Adrenal gland (tissue), 9 donors: ENCODE measurements at regions not wholly inside any gene's neighbourhood (a gene's known extent, or its start where the extent isn't known, plus 50 kb on each side); places are given as distances from the start of the nearest gene placed in this dataset.

ENCODE experiments used
- DNase-seq, 7 donors: peaks; one replicate each; pipeline ENCODE4 v3.0.0-alpha.2; 2019 to 2020
- H3K27ac ChIP-seq, 5 donors: fragments of 200-600 bp; sonication (generic) in 4 of 5; 1 replicate in 3 of 5; 2 replicates in 2 of 5; pipeline versions ENCODE4 v1.5.1 to v1.8.0; 2016 to 2020; ENCODE audit warnings: mild to moderate bottlenecking in 1 of 5
- H3K27me3 ChIP-seq: fragments of 200-600 bp; 2 replicates; pipeline ENCODE4 v1.8.0; 2021
- H3K36me3 ChIP-seq, 2 donors: fragments of 200-600 bp; replicated peaks in 1 of 2; 1 replicate in 1 of 2; 2 replicates in 1 of 2; pipeline versions ENCODE4 v1.5.1 to v1.8.0; 2018 to 2022
- H3K4me1 ChIP-seq, 2 donors: fragments of 200-600 bp; replicated peaks in 1 of 2; 1 replicate in 1 of 2; 2 replicates in 1 of 2; pipeline versions ENCODE4 v1.5.1 to v1.8.0; 2018 to 2021
- H3K4me3 ChIP-seq, 4 donors: fragments of 200-600 bp; sonication (generic) in 3 of 4; one replicate each; pipeline ENCODE4 v1.5.1; 2016 to 2018
- H3K9me3 ChIP-seq, 3 donors: fragments of 200-600 bp; sonication (generic) in 1 of 3; replicated peaks in 1 of 3; 1 replicate in 2 of 3; 2 replicates in 1 of 3; pipeline versions ENCODE4 v1.5.1 to v1.8.0; 2016 to 2021
- POLR2A ChIP-seq, 2 donors: fragments of 450-650 bp; IDR thresholded peaks; one replicate each; pipeline ENCODE4 v1.6.1; 2017; ENCODE audit warnings: antibody characterized with exemption in 2 of 2, mild to moderate bottlenecking in 2 of 2, moderate library complexity in 1 of 2
- WGBS, 4 donors: extraction: QIAGEN DNeasy Blood & Tissue Kit in 2 of 4; methylation state at CpG; one replicate each; pipeline versions ENCODE4 v1.1.5 to v1.1.7; 2013 to 2017; 5-methylcytosine and 5-hydroxymethylcytosine counted together
- intact Hi-C, 2 donors: fragments of 100-400 bp; cut with DNase I; formaldehyde crosslinking; loops; one replicate each; pipeline versions ENCODE4 v1.14.1 to v1.15.0; 2022 to 2023
- TF ChIP-seq, protein P1 (sequence below), 6 experiments: fragments of 450-650 bp in 4 of 6; fragments of 200-600 bp in 2 of 6; sonication (generic) in 1 of 6; IDR thresholded peaks; 1 replicate in 5 of 6; 2 replicates in 1 of 6; pipeline versions ENCODE4 v1.5.1 to v1.8.0; 2016 to 2021; ENCODE audit warnings: antibody characterized with exemption in 6 of 6, mild to moderate bottlenecking in 2 of 6, moderate library complexity in 1 of 6
- donor health status: healthy with polysubstance abuse.
- donor health status: Bipolar disorder and iron deficiency.
- donor health status: DM: yes; HTN: yes; CAD: no.
- donor health status: DM: no; HTN: no; CAD: no.
- donor health status: DM: no; HTN: no; CAD: no.

- no peak overlapping the region for H3K4me3 ChIP-seq
- WGBS, 4 donors = 94 to 96% (median 95%) methylated on average over 20 to 22 of the region's 22 CpGs
Measured at GRCh38 chr18:23331091-23331920, 121.8 kb upstream of the RIOK3 start.

DNA sequence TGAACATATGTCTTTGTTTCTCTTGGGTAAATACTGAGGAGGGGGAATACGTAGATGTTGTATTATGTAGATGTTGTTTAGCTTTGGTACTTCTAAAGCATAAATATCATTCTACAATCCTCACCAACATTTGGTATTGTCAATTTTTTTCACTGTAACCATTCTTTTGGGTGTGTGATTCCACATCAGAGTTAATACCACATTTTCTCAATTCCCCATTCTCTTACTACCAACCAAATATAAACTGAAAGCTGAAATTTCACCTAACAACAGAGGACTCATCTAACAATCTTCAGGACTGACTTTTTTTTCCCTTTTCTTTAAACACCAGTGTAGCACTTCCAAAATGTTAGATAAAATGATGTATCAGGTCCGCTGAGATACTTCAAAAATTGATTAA, 120.7 kb upstream of the RIOK3 start:
- DNase-seq = no peak
- intact Hi-C loops = no loop called here
- no peaks in the 10 kb centered on the region for H3K27me3 ChIP-seq
- no peak overlapping the region for H3K4me3 ChIP-seq
- WGBS, 4 donors = 95 to 98% (median 97%) methylated on average over 2 of the region's 2 CpGs
- no peak overlapping the region for H3K27ac ChIP-seq
- H3K9me3 ChIP-seq = no peaks in the 10 kb centered on the region
- TF ChIP-seq POLR2A (IDR thresholded peaks at IDR 0.05) = no peak
- no peaks in the 10 kb centered on the region for H3K36me3 ChIP-seq
- H3K4me1 ChIP-seq = peaks cover 0 to 14% of the 10 kb centered on the region in 2 donors

More at GRCh38 chr18:23331091-23331920, 121.8 kb upstream of the RIOK3 start:
- H3K36me3 ChIP-seq = no peaks in the 10 kb centered on the region
- H3K9me3 ChIP-seq = no peaks in the 10 kb centered on the region
- no peak overlapping the region for H3K27ac ChIP-seq
- DNase-seq = no peak
- no peaks in the 10 kb centered on the region for H3K27me3 ChIP-seq
- intact Hi-C loops = no loop called here
- no peak for TF ChIP-seq POLR2A (IDR thresholded peaks at IDR 0.05)
- TF ChIP-seq, protein P1, sequence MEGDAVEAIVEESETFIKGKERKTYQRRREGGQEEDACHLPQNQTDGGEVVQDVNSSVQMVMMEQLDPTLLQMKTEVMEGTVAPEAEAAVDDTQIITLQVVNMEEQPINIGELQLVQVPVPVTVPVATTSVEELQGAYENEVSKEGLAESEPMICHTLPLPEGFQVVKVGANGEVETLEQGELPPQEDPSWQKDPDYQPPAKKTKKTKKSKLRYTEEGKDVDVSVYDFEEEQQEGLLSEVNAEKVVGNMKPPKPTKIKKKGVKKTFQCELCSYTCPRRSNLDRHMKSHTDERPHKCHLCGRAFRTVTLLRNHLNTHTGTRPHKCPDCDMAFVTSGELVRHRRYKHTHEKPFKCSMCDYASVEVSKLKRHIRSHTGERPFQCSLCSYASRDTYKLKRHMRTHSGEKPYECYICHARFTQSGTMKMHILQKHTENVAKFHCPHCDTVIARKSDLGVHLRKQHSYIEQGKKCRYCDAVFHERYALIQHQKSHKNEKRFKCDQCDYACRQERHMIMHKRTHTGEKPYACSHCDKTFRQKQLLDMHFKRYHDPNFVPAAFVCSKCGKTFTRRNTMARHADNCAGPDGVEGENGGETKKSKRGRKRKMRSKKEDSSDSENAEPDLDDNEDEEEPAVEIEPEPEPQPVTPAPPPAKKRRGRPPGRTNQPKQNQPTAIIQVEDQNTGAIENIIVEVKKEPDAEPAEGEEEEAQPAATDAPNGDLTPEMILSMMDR (IDR thresholded peaks at IDR 0.05) = no peak
- H3K4me1 ChIP-seq = peaks cover 0 to 9% of the 10 kb centered on the region in 2 donors

DNA sequence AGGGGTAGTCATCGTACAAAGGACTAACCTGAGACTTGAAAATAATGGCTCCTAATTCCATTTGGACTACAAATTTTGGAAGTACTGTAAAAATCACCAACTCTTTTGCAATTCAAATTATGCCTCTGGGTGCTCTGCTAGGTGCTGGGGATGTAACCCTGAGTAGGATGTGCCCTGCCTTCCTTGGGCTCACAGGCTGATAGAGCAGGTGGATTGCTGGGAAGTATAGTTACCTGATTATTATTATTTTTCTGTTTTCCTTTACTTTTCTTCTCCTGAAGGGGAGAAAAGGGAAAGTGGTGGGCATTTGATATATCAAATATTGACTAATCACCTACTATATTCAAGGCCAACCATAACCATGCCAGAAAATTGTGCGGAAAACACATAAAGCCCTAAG, 119.3 kb upstream of the RIOK3 start:
- no peak for DNase-seq
- no peaks in the 10 kb centered on the region for H3K9me3 ChIP-seq
- no peak overlapping the region for H3K4me3 ChIP-seq
- H3K27me3 ChIP-seq = no peaks in the 10 kb centered on the region
- WGBS, 4 donors = 48 to 50% (median 49%) methylated on average over 2 of the region's 2 CpGs
- intact Hi-C loops = no loop called here
- H3K27ac ChIP-seq = no peak overlapping the region
- peaks cover 0 to 14% of the 10 kb centered on the region in 2 donors for H3K4me1 ChIP-seq
- TF ChIP-seq, protein P1 (IDR thresholded peaks at IDR 0.05) = no peak
- no peaks in the 10 kb centered on the region for H3K36me3 ChIP-seq

DNA sequence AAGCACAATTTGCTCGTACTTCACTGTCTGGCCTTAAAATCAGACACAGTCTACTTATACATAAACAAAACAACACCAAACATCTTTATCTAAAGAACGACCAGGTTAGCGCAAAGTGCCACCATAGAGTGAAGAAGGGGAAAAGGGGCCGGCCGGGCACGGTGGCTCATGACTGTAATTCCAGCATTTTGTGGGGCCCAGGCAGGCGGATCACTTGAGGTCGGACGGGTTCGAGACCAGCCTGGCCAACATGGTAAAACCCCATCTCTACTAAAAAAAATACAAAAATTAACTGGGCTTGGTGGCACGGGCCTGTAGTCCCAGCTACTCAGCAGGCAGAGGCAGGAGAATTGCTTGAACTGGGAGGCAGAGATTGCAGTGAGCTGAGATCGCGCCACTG, 118.5 kb upstream of the RIOK3 start:
- 92 to 97% (median 95%) methylated on average over 13 of the region's 13 CpGs for WGBS, 4 donors
- Histone ChIP-seq H3K9me3 (no peaks in the 10 kb centered on the region), H3K4me1 (peaks cover 0 to 14% of the 10 kb centered on the region in 2 donors), H3K36me3 (no peaks in the 10 kb centered on the region), H3K27me3 (no peaks in the 10 kb centered on the region), H3K27ac (no peak overlapping the region), H3K4me3 (no peak overlapping the region)
- no peak for TF ChIP-seq POLR2A (IDR thresholded peaks at IDR 0.05)
- TF ChIP-seq, protein P1 (IDR thresholded peaks at IDR 0.05) = no peak
- intact Hi-C loops = no loop called here
- DNase-seq = no peak

DNA sequence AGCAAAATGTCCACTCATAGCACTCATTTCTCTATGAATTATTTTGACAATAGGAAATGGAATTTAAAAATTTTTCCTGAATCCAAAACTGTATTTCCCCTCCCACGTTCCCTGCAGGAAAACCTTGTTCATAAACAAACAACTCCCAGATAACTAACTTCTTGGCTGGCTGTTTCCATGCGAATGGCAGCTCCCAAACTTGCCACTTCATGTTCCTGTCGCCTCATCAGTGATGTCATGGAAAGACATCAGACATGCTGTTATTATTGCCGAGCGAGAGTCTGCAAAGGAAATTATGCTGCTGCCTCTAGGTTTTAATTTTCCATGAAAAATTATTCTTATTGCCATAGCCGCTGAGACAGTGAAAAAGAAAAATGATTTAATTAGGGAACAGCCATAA, 117.0 kb upstream of the RIOK3 start:
- Histone ChIP-seq H3K4me1 (peaks cover 0 to 14% of the 10 kb centered on the region in 2 donors), H3K27ac (peak overlapping the region in 3 of 5 donors; percentile 15 to 46 (median 31)), H3K9me3 (no peaks in the 10 kb centered on the region), H3K36me3 (no peaks in the 10 kb centered on the region), H3K27me3 (no peaks in the 10 kb centered on the region), H3K4me3 (no peak overlapping the region)
- DNase-seq = peak in 6 of 7 donors; percentile 31 to 80 (median 42)
- TF ChIP-seq, protein P1 (IDR thresholded peaks at IDR 0.05) = no peak
- no peak for TF ChIP-seq POLR2A (IDR thresholded peaks at IDR 0.05)
- intact Hi-C loops = no loop called here
- 64 to 75% (median 72%) methylated on average over 6 of the region's 6 CpGs for WGBS, 4 donors
